GM12878 (cell line): ENCODE measurements at regions not wholly inside any gene's neighbourhood (a gene's known extent, or its start where the extent isn't known, plus 50 kb on each side); places are given as distances from the start of the nearest gene placed in this dataset.

Experiments
- ATAC-seq: fragments of 200-7000 bp; cut with Tn5 transposase; 3 replicates; pipeline ENCODE4 v1.9.1; 2020; ENCODE audit warnings: mild to moderate bottlenecking, moderate library complexity
- BruUV-seq: library from RNA; stranded (reverse); fragments of 400-500 nt; replicated peaks from 2 replicates; lab custom pipeline; 2021; lab: Mats Ljungman, UMichigan
- CTCF ChIA-PET: fragments of 300-600 bp; sonication (Branson Sonifier 250); formaldehyde crosslinking; extraction: SDS; loops from one replicate; lab custom pipeline; 2021; ENCODE audit warnings: inconsistent platforms; lab: Yijun Ruan, JAX
- POLR2A ChIA-PET: fragments of 350-600 bp; formaldehyde crosslinking; extraction: SDS; loops from one replicate; lab custom pipeline; 2021; ENCODE audit warnings: inconsistent platforms; lab: Charles Lee
- RAD21 ChIA-PET: fragments of 300-600 bp; sonication (Branson Sonifier 250); formaldehyde crosslinking; loops from one replicate; lab custom pipeline; 2023; ENCODE audit warnings: antibody characterized with exemption; ENCODE audit not compliant: unreplicated experiment; lab: Charles Lee
- SMC1A ChIA-PET: fragments of 300-600 bp; sonication (Branson Sonifier 250); formaldehyde crosslinking; loops from one replicate; lab custom pipeline; 2023; ENCODE audit not compliant: unreplicated experiment, uncharacterized antibody; lab: Charles Lee
- DNase-seq: peaks from one replicate; pipeline ENCODE4 v3.0.0-alpha.2; 2011; ENCODE audit warnings: low read depth, low spot score
- FAIRE-seq: peaks from 3 replicates; lab custom pipeline; 2011; peaks lifted over from hg19 to GRCh38; lab: Jason Lieb, UNC
- H2AFZ ChIP-seq: 2 replicates; pipeline ENCODE4 v1.6.0; 2011; ENCODE audit warnings: low read depth, low read length, control low read depth; ENCODE audit not compliant: control insufficient read depth
- H3K27ac ChIP-seq: 2 replicates; pipeline ENCODE4 v1.5.1; 2011; ENCODE audit warnings: control low read depth; ENCODE audit not compliant: control insufficient read depth, insufficient read depth
- H3K27me3 ChIP-seq, 2 experiments: replicated peaks in 1 of 2; 2 replicates each; pipeline versions ENCODE4 v1.6.0 to v1.6.1; 2011; ENCODE audit warnings: low read length in 1 of 2; ENCODE audit not compliant: control insufficient read depth in 2 of 2, insufficient read depth in 2 of 2
- H3K36me3 ChIP-seq, 2 experiments: 2 replicates each; pipeline ENCODE4 v1.5.1; 2011; ENCODE audit warnings: low read length in 1 of 2; ENCODE audit not compliant: control insufficient read depth in 2 of 2, insufficient read depth in 2 of 2
- H3K4me1 ChIP-seq: 2 replicates; pipeline ENCODE4 v1.6.1; 2011; ENCODE audit warnings: mild to moderate bottlenecking, low read length, moderate library complexity, mixed read lengths; ENCODE audit not compliant: control insufficient read depth, insufficient read depth
- H3K4me2 ChIP-seq: 2 replicates; pipeline ENCODE4 v1.6.0; 2011; ENCODE audit warnings: control low read depth; ENCODE audit not compliant: control insufficient read depth, insufficient read depth
- H3K4me3 ChIP-seq: fragments of 200-600 bp; sonication (generic); 2 replicates; pipeline ENCODE4 v1.5.1; 2016
- H3K79me2 ChIP-seq: 2 replicates; pipeline ENCODE4 v1.6.0; 2011; ENCODE audit warnings: low read length; ENCODE audit not compliant: control insufficient read depth, insufficient read depth
- H3K9ac ChIP-seq: 2 replicates; pipeline ENCODE4 v1.8.0; 2011; ENCODE audit warnings: low read length, control low read depth, mixed read lengths; ENCODE audit not compliant: control insufficient read depth, insufficient read depth
- H3K9me3 ChIP-seq: replicated peaks from 3 replicates; pipeline ENCODE4 v1.5.1; 2011; ENCODE audit warnings: mild to moderate bottlenecking, low read length; ENCODE audit not compliant: control insufficient read depth, insufficient read depth
- H4K20me1 ChIP-seq: 2 replicates; pipeline ENCODE4 v1.6.0; 2011; ENCODE audit not compliant: control insufficient read depth, insufficient read depth
- BMI1 ChIP-seq: fragments of 450-650 bp; IDR thresholded peaks from 2 replicates; pipeline ENCODE4 v1.6.1; 2016; ENCODE audit warnings: mild to moderate bottlenecking, moderate library complexity, borderline replicate concordance
- CBFB ChIP-seq: IDR thresholded peaks from 2 replicates; pipeline ENCODE4 v1.6.1; 2016; ENCODE audit warnings: antibody characterized with exemption, low read depth
- CREM ChIP-seq: IDR thresholded peaks from 2 replicates; pipeline ENCODE4 v1.6.1; 2014; ENCODE audit warnings: antibody characterized with exemption, low read depth
- DPF2 ChIP-seq: fragments of 450-650 bp; IDR thresholded peaks from 2 replicates; pipeline ENCODE4 v1.6.1; 2017; ENCODE audit warnings: mild to moderate bottlenecking
- EGR1 ChIP-seq, 2 experiments: IDR thresholded peaks; 1 replicate in 1 of 2; 2 replicates in 1 of 2; pipeline ENCODE4 v1.6.1; 2011 to 2012; ENCODE audit warnings: low read depth in 2 of 2, low read length in 2 of 2, borderline replicate concordance in 1 of 2, mild to moderate bottlenecking in 1 of 2, moderate library complexity in 1 of 2
- ESRRA ChIP-seq: IDR thresholded peaks from 2 replicates; pipeline ENCODE4 v1.6.1; 2012; ENCODE audit warnings: mild to moderate bottlenecking, low read length, improper control_type of control experiment
- KDM1A ChIP-seq: fragments of 200-600 bp; sonication (generic); IDR thresholded peaks from 2 replicates; pipeline ENCODE4 v1.6.1; 2016; ENCODE audit warnings: borderline replicate concordance
- NBN ChIP-seq: fragments of 450-650 bp; IDR thresholded peaks from 2 replicates; pipeline ENCODE4 v1.6.1; 2016
- NFYB ChIP-seq: IDR thresholded peaks from 2 replicates; pipeline ENCODE4 v1.6.1; 2011; ENCODE audit warnings: low read depth, mild to moderate bottlenecking, low read length, improper control_type of control experiment, moderate library complexity; ENCODE audit not compliant: insufficient read depth
- PAX8 ChIP-seq: fragments of 450-650 bp; IDR thresholded peaks from 2 replicates; pipeline ENCODE4 v1.6.1; 2017; ENCODE audit warnings: mild to moderate bottlenecking, moderate library complexity
- RAD21 ChIP-seq: IDR thresholded peaks from 2 replicates; pipeline ENCODE4 v1.6.1; 2011; ENCODE audit warnings: mild to moderate bottlenecking, low read depth, low read length, moderate library complexity; ENCODE audit not compliant: insufficient read depth
- RELA ChIP-seq: fragments of 450-650 bp; IDR thresholded peaks from 2 replicates; pipeline ENCODE4 v1.8.0; 2014; ENCODE audit warnings: borderline replicate concordance; ENCODE audit not compliant: partially characterized antibody
- SIX5 ChIP-seq: IDR thresholded peaks from 2 replicates; pipeline ENCODE4 v1.6.1; 2011; ENCODE audit warnings: mild to moderate bottlenecking, low read depth, low read length, moderate library complexity; ENCODE audit not compliant: severe bottlenecking
- WRNIP1 ChIP-seq: IDR thresholded peaks from 2 replicates; pipeline ENCODE4 v1.6.1; 2011; ENCODE audit warnings: low read depth, low read length, improper control_type of control experiment, borderline replicate concordance
- WGBS: methylation state at CpG from one replicate; pipeline ENCODE4 v1.1.6; 2016; ENCODE audit warnings: low lambda C conversion rate; ENCODE audit not compliant: insufficient replicate concordance, insufficient coverage; ENCODE audit errors: missing lambda C conversion rate; 5-methylcytosine and 5-hydroxymethylcytosine counted together
- in situ Hi-C: fragments of 300-500 bp; cut with MboI; formaldehyde crosslinking; loops from 9 replicates; pipeline ENCODE4 v1.14.3; 2018; ENCODE audit warnings: mixed read lengths
- intact Hi-C: fragments of 100-400 bp; cut with micrococcal nuclease; formaldehyde crosslinking; loops from one replicate; pipeline ENCODE4 v1.14.2; 2022; ENCODE audit not compliant: unreplicated experiment
- TF ChIP-seq, protein P1 (sequence below): fragments of 450-650 bp; IDR thresholded peaks from 2 replicates; pipeline ENCODE4 v1.6.1; 2018; ENCODE audit warnings: mild to moderate bottlenecking, low read depth, moderate library complexity; ENCODE audit not compliant: partially characterized antibody
- TF ChIP-seq, protein P2 (sequence below): IDR thresholded peaks from 2 replicates; pipeline ENCODE4 v1.6.1; 2012; ENCODE audit warnings: low read depth, low read length, improper control_type of control experiment

DNA sequence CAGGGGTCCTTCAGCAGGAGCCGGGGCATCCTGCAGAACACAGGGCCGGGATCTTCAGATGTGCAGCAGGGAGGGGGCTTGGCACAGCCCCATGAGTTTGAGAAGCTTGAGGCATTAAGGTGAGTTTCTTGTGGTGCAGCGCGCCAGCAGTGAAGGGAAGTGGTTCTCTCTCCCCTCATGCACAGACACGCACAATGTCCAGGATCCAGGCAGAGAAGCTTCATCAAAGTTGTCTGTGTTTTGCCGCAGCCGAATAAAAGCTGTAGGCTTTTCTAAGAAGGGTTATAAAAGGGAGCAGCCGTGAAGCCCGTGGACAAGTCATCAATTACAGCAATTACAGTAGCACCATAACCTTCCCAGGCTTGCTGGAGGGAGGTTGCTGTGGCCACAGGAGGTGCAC lies 491.0 kb upstream of the CDH4 start:
- no peaks in the 10 kb centered on the region for H3K4me1 ChIP-seq
- ATAC-seq = no peak
- ChIA-PET POLR2A (no interaction called here), SMC1A (no interaction called here), RAD21 (no interaction called here), CTCF (no interaction called here)
- H3K4me2 ChIP-seq = no peak overlapping the region
- H3K27me3 ChIP-seq = no peaks in the 10 kb centered on the region
- intact Hi-C loops (no loop called here), in situ Hi-C loops (loop anchor here (10.0 kb wide), 1 partner anchor 56 kb away; no protein-coding TSS in a partner anchor)
- BruUV-seq = no TSS peak
- H3K36me3 ChIP-seq = no peaks in the 10 kb centered on the region
- TF ChIP-seq, protein P1, sequence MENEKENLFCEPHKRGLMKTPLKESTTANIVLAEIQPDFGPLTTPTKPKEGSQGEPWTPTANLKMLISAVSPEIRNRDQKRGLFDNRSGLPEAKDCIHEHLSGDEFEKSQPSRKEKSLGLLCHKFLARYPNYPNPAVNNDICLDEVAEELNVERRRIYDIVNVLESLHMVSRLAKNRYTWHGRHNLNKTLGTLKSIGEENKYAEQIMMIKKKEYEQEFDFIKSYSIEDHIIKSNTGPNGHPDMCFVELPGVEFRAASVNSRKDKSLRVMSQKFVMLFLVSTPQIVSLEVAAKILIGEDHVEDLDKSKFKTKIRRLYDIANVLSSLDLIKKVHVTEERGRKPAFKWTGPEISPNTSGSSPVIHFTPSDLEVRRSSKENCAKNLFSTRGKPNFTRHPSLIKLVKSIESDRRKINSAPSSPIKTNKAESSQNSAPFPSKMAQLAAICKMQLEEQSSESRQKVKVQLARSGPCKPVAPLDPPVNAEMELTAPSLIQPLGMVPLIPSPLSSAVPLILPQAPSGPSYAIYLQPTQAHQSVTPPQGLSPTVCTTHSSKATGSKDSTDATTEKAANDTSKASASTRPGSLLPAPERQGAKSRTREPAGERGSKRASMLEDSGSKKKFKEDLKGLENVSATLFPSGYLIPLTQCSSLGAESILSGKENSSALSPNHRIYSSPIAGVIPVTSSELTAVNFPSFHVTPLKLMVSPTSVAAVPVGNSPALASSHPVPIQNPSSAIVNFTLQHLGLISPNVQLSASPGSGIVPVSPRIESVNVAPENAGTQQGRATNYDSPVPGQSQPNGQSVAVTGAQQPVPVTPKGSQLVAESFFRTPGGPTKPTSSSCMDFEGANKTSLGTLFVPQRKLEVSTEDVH = no peak
- no peak for TF ChIP-seq DPF2
- TF ChIP-seq RELA = no peak
- TF ChIP-seq NFYB = no peak
- TF ChIP-seq CREM = no peak
- no peak for TF ChIP-seq PAX8
- TF ChIP-seq, protein P2, sequence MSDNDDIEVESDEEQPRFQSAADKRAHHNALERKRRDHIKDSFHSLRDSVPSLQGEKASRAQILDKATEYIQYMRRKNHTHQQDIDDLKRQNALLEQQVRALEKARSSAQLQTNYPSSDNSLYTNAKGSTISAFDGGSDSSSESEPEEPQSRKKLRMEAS = no peak
- TF ChIP-seq BMI1 = no peak
- TF ChIP-seq ESRRA = no peak
- no peak for TF ChIP-seq CBFB
- no peak for TF ChIP-seq EGR1 (IDR thresholded peaks at IDR 0.05; ENCODE audit: borderline replicate concordance in 1 of 2, low read depth in 2 of 2, low read length in 2 of 2)
- TF ChIP-seq RAD21 = no peak
- TF ChIP-seq WRNIP1 = no peak
- no peak for TF ChIP-seq SIX5
- no peak for TF ChIP-seq NBN
- TF ChIP-seq KDM1A = no peak
- no peak overlapping the region for H3K9ac ChIP-seq
- H4K20me1 ChIP-seq = no peaks in the 10 kb centered on the region
- FAIRE-seq = no peak
- no peaks in the 10 kb centered on the region; the same call in 2 of the 3 replicates for H3K9me3 ChIP-seq
- H3K27ac ChIP-seq = no peak overlapping the region
- no peaks in the 10 kb centered on the region for H3K79me2 ChIP-seq
- no peak for DNase-seq
- H2AFZ ChIP-seq = no peak overlapping the region
- no peak overlapping the region for H3K4me3 ChIP-seq
- 50% methylated on average over 9 of the region's 9 CpGs for WGBS
